Astrocyte of the hippocampus (primary cell): ENCODE measurements at regions not wholly inside any gene's neighbourhood (a gene's known extent, or its start where the extent isn't known, plus 50 kb on each side); places are given as distances from the start of the nearest gene placed in this dataset.

Experiments
- DNase-seq: peaks from one replicate; pipeline ENCODE4 v3.0.0; 2011; ENCODE audit warnings: low read depth, low spot score

- no peak for DNase-seq
These were observed 53.4 kb upstream of the NAV3 start for GRCh38 chr12:77777274-77777673.

GRCh38 chr12:77774761-77775160 lies 55.9 kb upstream of the NAV3 start:
- no peak for DNase-seq

- DNase-seq: no peak
These were observed 57.9 kb upstream of the NAV3 start for GRCh38 chr12:77772676-77773298.

- no peak for DNase-seq
These were observed 62.1 kb upstream of the NAV3 start for GRCh38 chr12:77768558-77768957.

GRCh38 chr12:77767756-77768343 lies 62.8 kb upstream of the NAV3 start:
- DNase-seq: no peak

- no peak for DNase-seq
These were observed 63.4 kb upstream of the NAV3 start for GRCh38 chr12:77767335-77767734.

- DNase-seq: no peak
These were observed 64.5 kb upstream of the NAV3 start for GRCh38 chr12:77766224-77766623.

GRCh38 chr12:77761286-77761685 lies 69.4 kb upstream of the NAV3 start:
- DNase-seq: no peak

GRCh38 chr12:77760271-77761025 lies 70.2 kb upstream of the NAV3 start:
- peak; percentile 3 for DNase-seq

- DNase-seq: no peak
These were observed 76.6 kb upstream of the NAV3 start for GRCh38 chr12:77754086-77754485.

- peak; percentile 27 for DNase-seq
These were observed 78.8 kb upstream of the NAV3 start for GRCh38 chr12:77751939-77752338.

- DNase-seq: peak; percentile 36
These were observed 84.6 kb upstream of the NAV3 start for GRCh38 chr12:77746096-77746495.

GRCh38 chr12:77745624-77746023 lies 85.1 kb upstream of the NAV3 start:
- DNase-seq: no peak

GRCh38 chr12:77742631-77743030 lies 88.1 kb upstream of the NAV3 start:
- no peak for DNase-seq

GRCh38 chr12:77741974-77742517 lies 88.6 kb upstream of the NAV3 start:
- DNase-seq: no peak

- no peak for DNase-seq
These were observed 94.3 kb upstream of the NAV3 start for GRCh38 chr12:77736219-77736965.

GRCh38 chr12:77734214-77734883 lies 96.3 kb upstream of the NAV3 start:
- no peak for DNase-seq

GRCh38 chr12:77728018-77728417 lies 102.7 kb upstream of the NAV3 start:
- DNase-seq: no peak

- no peak for DNase-seq
These were observed 103.2 kb upstream of the NAV3 start for GRCh38 chr12:77727442-77728001.

GRCh38 chr12:77725611-77726010 lies 105.1 kb upstream of the NAV3 start:
- peak; percentile 73 for DNase-seq

- DNase-seq: peak; percentile 64
These were observed 106.2 kb upstream of the NAV3 start for GRCh38 chr12:77724367-77724957.
